SK-N-SH (cell line): ENCODE measurements at regions not wholly inside any gene's neighbourhood (a gene's known extent, or its start where the extent isn't known, plus 50 kb on each side); places are given as distances from the start of the nearest gene placed in this dataset.

ENCODE experiments used
- CTCF ChIA-PET: fragments of 300-600, 350-600 bp; formaldehyde crosslinking; extraction: SDS; loops from one replicate; lab custom pipeline; 2021; lab: Yijun Ruan, JAX
- POLR2A ChIA-PET: fragments of 350-600 bp; sonication (Branson Sonifier 250); formaldehyde crosslinking; extraction: SDS; loops from one replicate; lab custom pipeline; 2020; ENCODE audit warnings: antibody characterized with exemption, inconsistent platforms; lab: Yijun Ruan, JAX
- DNase-seq: peaks from one replicate; pipeline ENCODE4 v3.0.0; 2012
- H2AFZ ChIP-seq: fragments of 200-600 bp; sonication (generic); 2 replicates; pipeline ENCODE4 v1.8.1; 2016; ENCODE audit warnings: antibody characterized with exemption, mild to moderate bottlenecking, low read depth
- H3F3A ChIP-seq: fragments of 200-600 bp; sonication (generic); replicated peaks from 2 replicates; pipeline ENCODE3; 2016; ENCODE audit warnings: antibody characterized with exemption, mild to moderate bottlenecking; ENCODE audit not compliant: insufficient read depth
- H3K27ac ChIP-seq, 2 experiments: fragments of 200-500 bp in 1 of 2; fragments of 200-600 bp in 1 of 2; sonication (Bioruptor generic) in 1 of 2; sonication (generic), shearing (Covaris generic) in 1 of 2; 2 replicates each; pipeline versions ENCODE4 v1.5.1 to v1.6.1; 2014 to 2016; ENCODE audit warnings: low read depth in 2 of 2, inconsistent platforms in 1 of 2, low read length in 1 of 2, mild to moderate bottlenecking in 1 of 2, mixed read lengths in 1 of 2
- H3K27me3 ChIP-seq: fragments of 200-600 bp; sonication (generic), shearing (Covaris generic); 2 replicates; pipeline ENCODE4 v1.6.1; 2016; ENCODE audit warnings: mixed run types; ENCODE audit not compliant: insufficient read depth
- H3K36me3 ChIP-seq, 2 experiments: fragments of 200-500 bp in 1 of 2; fragments of 200-600 bp in 1 of 2; sonication (Bioruptor generic) in 1 of 2; sonication (generic) in 1 of 2; replicated peaks in 1 of 2; 2 replicates each; pipeline versions ENCODE3 to v1.5.1; 2014 to 2016; ENCODE audit warnings: low read length in 1 of 2, mild to moderate bottlenecking in 1 of 2; ENCODE audit not compliant: insufficient read depth in 2 of 2, control insufficient read depth in 1 of 2
- H3K4me1 ChIP-seq, 2 experiments: fragments of 200-500 bp in 1 of 2; fragments of 200-600 bp in 1 of 2; sonication (Bioruptor generic) in 1 of 2; sonication (generic), shearing (Covaris generic) in 1 of 2; 2 replicates each; pipeline versions ENCODE4 v1.5.1 to v1.6.1; 2014 to 2016; ENCODE audit warnings: low read depth in 1 of 2, low read length in 1 of 2, mixed run types in 1 of 2; ENCODE audit not compliant: insufficient read depth in 2 of 2, control insufficient read depth in 1 of 2
- H3K4me2 ChIP-seq: fragments of 200-600 bp; sonication (generic), shearing (Covaris generic); 2 replicates; pipeline ENCODE4 v1.6.1; 2017; ENCODE audit warnings: mixed run types
- H3K4me3 ChIP-seq, 2 experiments: fragments of 200-500 bp in 1 of 2; fragments of 200-600 bp in 1 of 2; sonication (Bioruptor generic) in 1 of 2; sonication (generic), shearing (Covaris generic) in 1 of 2; 2 replicates each; pipeline versions ENCODE4 v1.5.1 to v1.8.1; 2014 to 2016; ENCODE audit warnings: low read depth in 2 of 2, inconsistent platforms in 1 of 2, low read length in 1 of 2, mild to moderate bottlenecking in 1 of 2, mixed read lengths in 1 of 2, moderate library complexity in 1 of 2
- H3K79me2 ChIP-seq: fragments of 200-600 bp; sonication (generic); 2 replicates; pipeline ENCODE4 v1.8.1; 2017; ENCODE audit warnings: mild to moderate bottlenecking; ENCODE audit not compliant: insufficient read depth
- H3K9ac ChIP-seq: fragments of 200-600 bp; sonication (generic); 2 replicates; pipeline ENCODE4 v1.6.1; 2017; ENCODE audit warnings: mixed run types
- H3K9me2 ChIP-seq: fragments of 200-600 bp; sonication (generic); 2 replicates; pipeline ENCODE4 v1.6.1; 2017; ENCODE audit warnings: mixed run types
- H3K9me3 ChIP-seq: fragments of 200-600 bp; sonication (generic); 2 replicates; pipeline ENCODE4 v1.6.1; 2017; ENCODE audit warnings: mixed run types, mild to moderate bottlenecking, moderate library complexity
- H4K20me1 ChIP-seq: fragments of 200-600 bp; sonication (generic); 2 replicates; pipeline ENCODE4 v1.6.1; 2017; ENCODE audit warnings: mild to moderate bottlenecking, mixed run types; ENCODE audit not compliant: insufficient read depth
- CHD2 ChIP-seq: fragments of 150-350 bp; IDR thresholded peaks from 2 replicates; pipeline ENCODE4 v1.6.1; 2018; ENCODE audit warnings: low read length; ENCODE audit not compliant: partially characterized antibody
- CTCF ChIP-seq: fragments of 200-600 bp; sonication (generic); IDR thresholded peaks from 2 replicates; pipeline ENCODE4 v1.6.1; 2017; ENCODE audit warnings: antibody characterized with exemption, mild to moderate bottlenecking, moderate library complexity
- EP300 ChIP-seq, 2 experiments: IDR thresholded peaks; 2 replicates each; pipeline versions ENCODE4 v1.4.0 to v1.6.1; 2012; ENCODE audit warnings: borderline replicate concordance in 1 of 2, low read depth in 1 of 2, low read length in 1 of 2
- FOXJ3 ChIP-seq: sonication (generic); formaldehyde crosslinking; IDR thresholded peaks from 2 replicates; pipeline ENCODE4 v1.5.1; 2020; ENCODE audit warnings: mild to moderate bottlenecking, missing genetic modification reagents
- GABPA ChIP-seq: IDR thresholded peaks from 2 replicates; pipeline ENCODE4 v1.4.0; 2012; ENCODE audit warnings: low read depth, mild to moderate bottlenecking
- IRF3 ChIP-seq: fragments of 150-350 bp; IDR thresholded peaks from 2 replicates; pipeline ENCODE4 v1.6.1; 2016; ENCODE audit warnings: mild to moderate bottlenecking, low read depth, low read length
- MAX ChIP-seq: IDR thresholded peaks from 2 replicates; pipeline ENCODE4 v1.4.0; 2012; ENCODE audit warnings: low read depth
- PBX3 ChIP-seq: IDR thresholded peaks from 2 replicates; pipeline ENCODE4; 2012
- REST ChIP-seq: IDR thresholded peaks from 2 replicates; pipeline ENCODE4 v1.6.1; 2012; ENCODE audit warnings: mild to moderate bottlenecking, low read depth, low read length, moderate library complexity
- RFX5 ChIP-seq: IDR thresholded peaks from 2 replicates; pipeline ENCODE4 v1.6.1; 2012; ENCODE audit warnings: mild to moderate bottlenecking, improper control_type of control experiment, low read length
- RXRA ChIP-seq: IDR thresholded peaks from 2 replicates; pipeline ENCODE4 v1.4.0; 2012; ENCODE audit warnings: low read depth, mild to moderate bottlenecking, borderline replicate concordance
- SIN3A ChIP-seq: IDR thresholded peaks from 2 replicates; pipeline ENCODE4 v1.6.1; 2012; ENCODE audit warnings: low read depth, mild to moderate bottlenecking, low read length, moderate library complexity, borderline replicate concordance
- SMC3 ChIP-seq: IDR thresholded peaks from 2 replicates; pipeline ENCODE4 v1.6.1; 2012; ENCODE audit warnings: low read depth, low read length, improper control_type of control experiment
- TCF12 ChIP-seq: IDR thresholded peaks from 2 replicates; pipeline ENCODE4 v1.4.0; 2012
- TEAD4 ChIP-seq: IDR thresholded peaks from 2 replicates; pipeline ENCODE4 v1.4.0; 2012; ENCODE audit warnings: mild to moderate bottlenecking, borderline replicate concordance; ENCODE audit not compliant: insufficient read depth
- USF1 ChIP-seq: IDR thresholded peaks from 2 replicates; pipeline ENCODE4 v1.4.0; 2012; ENCODE audit warnings: low read depth, borderline replicate concordance
- YY1 ChIP-seq: IDR thresholded peaks from 2 replicates; pipeline ENCODE4 v1.4.0; 2012; ENCODE audit warnings: low read depth, mild to moderate bottlenecking
- WGBS: methylation state at CpG from one replicate; pipeline ENCODE4 v1.1.6; 2017; ENCODE audit warnings: low lambda C conversion rate; 5-methylcytosine and 5-hydroxymethylcytosine counted together

- Histone ChIP-seq H3K36me3 (peaks cover 0 to 14% of the 10 kb centered on the region in 2 experiments), H3K27me3 (no peaks in the 10 kb centered on the region), H3K9ac (no peak overlapping the region), H2AFZ (no peak overlapping the region), H3K4me2 (no peak overlapping the region), H4K20me1 (no peaks in the 10 kb centered on the region), H3K9me3 (no peaks in the 10 kb centered on the region), H3K4me3 (no peak overlapping the region), H3K9me2 (no peaks in the 10 kb centered on the region), H3K27ac (no peak overlapping the region), H3K4me1 (no peaks in the 10 kb centered on the region), H3K79me2 (no peaks in the 10 kb centered on the region), H3F3A (peaks cover 6% of the 10 kb centered on the region)
- ChIA-PET CTCF (no interaction called here), POLR2A (no interaction called here)
- DNase-seq, result no peak
- TF ChIP-seq RFX5 (no peak), IRF3 (no peak), CTCF (no peak), CHD2 (no peak), FOXJ3 (CRISPR knock-in tag) (no peak), PBX3 (no peak), GABPA (no peak), RXRA (no peak), SIN3A (no peak), SMC3 (no peak), USF1 (no peak), TCF12 (no peak), MAX (no peak), YY1 (no peak), REST (no peak), EP300 (IDR thresholded peaks at IDR 0.05; ENCODE audit: borderline replicate concordance in 1 of 2, low read depth in 1 of 2, low read length in 1 of 2) (no peak), TEAD4 (no peak)
- 89% methylated on average over 1 of the region's 1 CpG for WGBS
Measured at GRCh38 chr3:8825153-8825825, 55.9 kb upstream of the OXTR start.
